VCaP (cell line): ENCODE measurements at regions not wholly inside any gene's neighbourhood (a gene's known extent, or its start where the extent isn't known, plus 50 kb on each side); places are given as distances from the start of the nearest gene placed in this dataset.

Experiments
- H3K27ac ChIP-seq: fragments of 450-650 bp; 2 replicates; pipeline ENCODE4 v1.5.1; 2017
- CTCF ChIP-seq: fragments of 450-650 bp; conservative IDR thresholded peaks from 2 replicates; pipeline ENCODE4 v1.5.1; 2017; ENCODE audit warnings: mild to moderate bottlenecking, moderate library complexity

- no peak overlapping the region for H3K27ac ChIP-seq
- TF ChIP-seq CTCF: no peak
These were observed 105.3 kb upstream of the TENT5A start for GRCh38 chr6:81857812-81858211.

- H3K27ac ChIP-seq: no peak overlapping the region
- TF ChIP-seq CTCF: no peak
These were observed 104.4 kb upstream of the TENT5A start for GRCh38 chr6:81856872-81857271.

- no peak for TF ChIP-seq CTCF
- no peak overlapping the region for H3K27ac ChIP-seq
These were observed 102.0 kb upstream of the TENT5A start for GRCh38 chr6:81854474-81854873.

GRCh38 chr6:81853975-81854374 lies 101.5 kb upstream of the TENT5A start:
- H3K27ac ChIP-seq: no peak overlapping the region
- TF ChIP-seq CTCF: no peak

DNA sequence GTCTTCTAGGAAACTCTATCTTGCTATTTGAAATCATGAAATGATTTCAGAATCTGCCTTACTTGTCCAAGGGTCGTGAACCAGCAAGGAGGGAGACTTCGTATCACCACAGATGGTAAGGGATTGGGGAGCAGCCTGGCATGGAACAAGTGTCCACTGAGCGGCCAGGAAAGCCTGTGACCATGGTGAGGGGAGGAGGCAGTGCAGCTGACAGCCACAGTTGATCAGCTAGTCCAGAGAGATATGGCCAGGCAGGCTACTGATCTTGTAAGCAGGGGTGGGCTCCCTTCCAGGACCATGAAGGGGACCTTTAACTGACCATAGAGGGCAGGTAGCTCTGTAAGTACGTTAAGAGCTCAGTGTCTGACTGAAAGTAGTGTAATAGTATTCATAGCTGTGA lies 96.8 kb upstream of the TENT5A start:
- H3K27ac ChIP-seq: no peak overlapping the region
- no peak for TF ChIP-seq CTCF

GRCh38 chr6:81847866-81848265 lies 95.4 kb upstream of the TENT5A start:
- no peak for TF ChIP-seq CTCF
- no peak overlapping the region for H3K27ac ChIP-seq

DNA sequence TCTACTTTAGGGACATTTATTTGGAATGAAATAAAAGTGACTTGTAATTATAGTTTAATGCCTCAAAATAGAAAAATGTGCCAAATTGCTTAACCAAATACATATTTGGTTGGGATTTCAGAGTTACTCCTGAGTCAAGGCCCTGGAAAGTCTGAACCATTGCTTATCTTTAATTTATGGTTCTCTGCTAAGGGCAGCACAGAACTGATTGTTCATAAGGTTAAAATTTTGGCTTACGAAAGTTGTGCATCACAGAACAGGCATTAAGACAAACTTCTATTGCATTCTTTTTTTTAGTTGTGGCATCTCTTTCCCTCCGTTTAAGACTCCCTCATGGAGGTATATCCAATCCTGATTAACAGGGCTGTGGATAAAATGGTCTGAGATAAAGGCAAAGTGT lies 92.2 kb upstream of the TENT5A start:
- no peak for TF ChIP-seq CTCF
- no peak overlapping the region for H3K27ac ChIP-seq

GRCh38 chr6:81843302-81843701 lies 90.8 kb upstream of the TENT5A start:
- H3K27ac ChIP-seq: no peak overlapping the region
- no peak for TF ChIP-seq CTCF
